DND-41 (cell line): ENCODE measurements at regions not wholly inside any gene's neighbourhood (a gene's known extent, or its start where the extent isn't known, plus 50 kb on each side); places are given as distances from the start of the nearest gene placed in this dataset.

Experiments used
- CTCF ChIP-seq: IDR thresholded peaks from 2 replicates; pipeline ENCODE4 v1.5.1; 2012; ENCODE audit warnings: borderline replicate concordance, low read length, moderate library complexity, mild to moderate bottlenecking; ENCODE audit not compliant: poor library complexity, severe bottlenecking; ENCODE audit errors: extremely low read depth
- EZH2 ChIP-seq: IDR thresholded peaks from 3 replicates; pipeline ENCODE4 v1.6.1; 2012; ENCODE audit warnings: borderline replicate concordance, low read depth, mild to moderate bottlenecking, moderate library complexity, low read length, inconsistent platforms; ENCODE audit not compliant: severe bottlenecking

- TF ChIP-seq CTCF: no peak
- no peak for TF ChIP-seq EZH2
Observed at GRCh38 chrX:149280011-149280410, 225.1 kb downstream of the IDS start.
